ENCODE measurements at regions not wholly inside any gene's neighbourhood (a gene's known extent, or its start where the extent isn't known, plus 50 kb on each side); places are given as distances from the start of the nearest gene placed in this dataset.
A peak's percentile ranks its signal among the peaks of the same experiment; 100 is the strongest.
"Not testable (repeated sequence)": the region's sequence is repeated elsewhere in the genome, so short reads cannot be mapped to it uniquely, and the experiment has no call there.

GRCh38 chr6:58047865-58048264 lies 730.4 kb downstream of the PRIM2 start:
- H3K9ac ChIP-seq (replicated peaks in 1 of 4; ENCODE audit: extremely low read depth in 1 of 4, low read depth in 3 of 4, low read length in 3 of 4); H2BK5ac ChIP-seq (ENCODE audit: low read depth, low read length); H3K23ac ChIP-seq (ENCODE audit: insufficient read length); H2BK12ac ChIP-seq (ENCODE audit: low read depth, low read length); H2BK120ac ChIP-seq (replicated peaks; ENCODE audit: low read depth, low read length); H2BK20ac ChIP-seq (ENCODE audit: low read length); H2AK5ac ChIP-seq (ENCODE audit: low read depth, low read length); H3K18ac ChIP-seq (ENCODE audit: extremely low read depth, low read length); H3K23me2 ChIP-seq (ENCODE audit: low read depth, low read length); H3K4me1 ChIP-seq (replicated peaks in 1 of 4; ENCODE audit: control insufficient read depth in 3 of 4, insufficient read depth in 4 of 4, low read length in 3 of 4); POLR2A ChIA-PET (ENCODE audit: partially characterized antibody); FAIRE-seq; H3K4me3 ChIP-seq (ENCODE audit: extremely low read depth in 1 of 4, insufficient read depth in 2 of 4, low read depth in 3 of 4, low read length in 4 of 4); H2AFZ ChIP-seq (ENCODE audit: low read length); H3K79me2 ChIP-seq (ENCODE audit: control insufficient read depth in 1 of 2, insufficient read depth in 2 of 2, low read length in 2 of 2); H3K56ac ChIP-seq (replicated peaks; ENCODE audit: insufficient read length, low read depth, low read length); H3K14ac ChIP-seq (ENCODE audit: insufficient read length); H2BK15ac ChIP-seq (ENCODE audit: low read length); H3K79me1 ChIP-seq (ENCODE audit: low read depth, low read length); H3K4ac ChIP-seq (replicated peaks; ENCODE audit: insufficient read length, low read depth, low read length); H3K36me3 ChIP-seq (ENCODE audit: control insufficient read depth in 2 of 4, insufficient read depth in 4 of 4, low read length in 3 of 4); H3K27ac ChIP-seq (ENCODE audit: low read depth, low read length); H4K91ac ChIP-seq (replicated peaks; ENCODE audit: insufficient read length, low read length); H4K5ac ChIP-seq (ENCODE audit: insufficient read length, low read depth, low read length); CTCF ChIA-PET (ENCODE audit: partially characterized antibody); H4K20me1 ChIP-seq (replicated peaks in 1 of 2; ENCODE audit: control insufficient read depth in 1 of 2, insufficient read depth in 2 of 2, low read length in 2 of 2); H3K27me3 ChIP-seq (replicated peaks in 1 of 4; ENCODE audit: control insufficient read depth in 3 of 4, extremely low read depth in 1 of 4, insufficient read depth in 3 of 4, low read length in 3 of 4); H4K8ac ChIP-seq (ENCODE audit: extremely low read depth, insufficient read depth, low read length); DNase-seq (ENCODE audit: low read depth in 1 of 2, low spot score in 2 of 2); H3K4me2 ChIP-seq (ENCODE audit: insufficient read depth in 1 of 2, low read depth in 2 of 2, low read length in 2 of 2); H3K9me3 ChIP-seq (ENCODE audit: insufficient read depth in 2 of 2, low read depth in 1 of 2, low read length in 1 of 2): not testable (repeated sequence)
- 92% methylated on average over 1 of the region's 2 CpGs; no CpG with 5 or more reads in 1 of the 2 experiments for WGBS, 2 experiments (ENCODE audit: extremely low coverage in 1 of 2, insufficient coverage in 1 of 2, insufficient read length in 1 of 2, insufficient replicate concordance in 2 of 2, low coverage in 1 of 2, low lambda C conversion rate in 2 of 2, missing lambda C conversion rate in 1 of 2)

DNA sequence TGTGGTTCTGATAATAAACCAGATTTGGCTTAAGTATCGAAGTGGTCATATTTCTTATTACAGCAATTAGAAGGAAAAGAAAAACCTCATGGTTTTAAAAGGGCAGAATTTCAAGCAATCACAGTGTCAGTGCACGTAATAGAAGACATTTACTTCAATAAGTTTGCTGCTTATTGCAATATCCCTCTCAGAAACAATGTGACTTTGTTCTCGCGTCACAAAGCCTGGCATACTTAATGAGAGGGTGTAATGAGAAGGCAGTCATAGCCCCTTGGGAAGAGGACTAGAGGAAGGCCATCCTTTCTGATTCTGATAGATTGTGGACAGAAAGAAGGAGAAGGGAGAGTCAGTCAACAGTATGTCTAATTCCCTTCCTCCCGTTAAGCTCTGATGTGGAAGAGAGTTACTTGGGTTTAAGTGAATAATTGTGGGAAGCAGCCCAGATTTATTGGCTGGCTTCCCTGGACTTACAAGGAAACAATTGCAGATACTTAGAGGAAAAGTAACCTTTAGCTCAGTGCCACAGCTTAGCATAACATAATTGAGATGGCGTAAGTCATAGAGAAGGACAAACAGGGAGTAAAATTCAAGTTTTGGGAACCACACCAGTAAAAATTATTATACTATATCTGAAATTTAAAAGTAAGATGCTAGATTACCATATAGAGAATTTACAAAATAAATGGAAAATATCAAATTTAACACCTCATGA lies 738.2 kb downstream of the PRIM2 start:
- H2BK12ac ChIP-seq (ENCODE audit: low read depth, low read length); H3K79me2 ChIP-seq (ENCODE audit: control insufficient read depth in 1 of 2, insufficient read depth in 2 of 2, low read length in 2 of 2); H4K20me1 ChIP-seq (replicated peaks in 1 of 2; ENCODE audit: control insufficient read depth in 1 of 2, insufficient read depth in 2 of 2, low read length in 2 of 2); H3K23me2 ChIP-seq (ENCODE audit: low read depth, low read length); H2BK15ac ChIP-seq (ENCODE audit: low read length); H3K4ac ChIP-seq (replicated peaks; ENCODE audit: insufficient read length, low read depth, low read length); H3K4me1 ChIP-seq (replicated peaks in 1 of 4; ENCODE audit: control insufficient read depth in 3 of 4, insufficient read depth in 4 of 4, low read length in 3 of 4); DNase-seq (ENCODE audit: low read depth in 1 of 2, low spot score in 2 of 2); H2AK5ac ChIP-seq (ENCODE audit: low read depth, low read length); H2BK5ac ChIP-seq (ENCODE audit: low read depth, low read length); H2AFZ ChIP-seq (ENCODE audit: low read length); H3K23ac ChIP-seq (ENCODE audit: insufficient read length); H4K5ac ChIP-seq (ENCODE audit: insufficient read length, low read depth, low read length); H3K56ac ChIP-seq (replicated peaks; ENCODE audit: insufficient read length, low read depth, low read length); H4K8ac ChIP-seq (ENCODE audit: extremely low read depth, insufficient read depth, low read length); H2BK20ac ChIP-seq (ENCODE audit: low read length); H3K36me3 ChIP-seq (ENCODE audit: control insufficient read depth in 2 of 4, insufficient read depth in 4 of 4, low read length in 3 of 4); H3K18ac ChIP-seq (ENCODE audit: extremely low read depth, low read length); H2BK120ac ChIP-seq (replicated peaks; ENCODE audit: low read depth, low read length); POLR2A ChIA-PET (ENCODE audit: partially characterized antibody); H3K4me3 ChIP-seq (ENCODE audit: extremely low read depth in 1 of 4, insufficient read depth in 2 of 4, low read depth in 3 of 4, low read length in 4 of 4); H3K9ac ChIP-seq (replicated peaks in 1 of 4; ENCODE audit: extremely low read depth in 1 of 4, low read depth in 3 of 4, low read length in 3 of 4); H3K14ac ChIP-seq (ENCODE audit: insufficient read length); H3K27me3 ChIP-seq (replicated peaks in 1 of 4; ENCODE audit: control insufficient read depth in 3 of 4, extremely low read depth in 1 of 4, insufficient read depth in 3 of 4, low read length in 3 of 4); CTCF ChIA-PET (ENCODE audit: partially characterized antibody); H4K91ac ChIP-seq (replicated peaks; ENCODE audit: insufficient read length, low read length); H3K79me1 ChIP-seq (ENCODE audit: low read depth, low read length); H3K4me2 ChIP-seq (ENCODE audit: insufficient read depth in 1 of 2, low read depth in 2 of 2, low read length in 2 of 2); H3K27ac ChIP-seq (ENCODE audit: low read depth, low read length): not testable (repeated sequence)
- H3K9me3 ChIP-seq (ENCODE audit: insufficient read depth in 2 of 2, low read depth in 1 of 2, low read length in 1 of 2), result peaks cover 7 to 10% of the 10 kb centered on the region in 2 experiments; a peak in 3 of 4 replicates
- FAIRE-seq, result peak; percentile 48
- 73% methylated on average over 4 of the region's 6 CpGs; no CpG with 5 or more reads in 1 of the 2 experiments for WGBS, 2 experiments (ENCODE audit: extremely low coverage in 1 of 2, insufficient coverage in 1 of 2, insufficient read length in 1 of 2, insufficient replicate concordance in 2 of 2, low coverage in 1 of 2, low lambda C conversion rate in 2 of 2, missing lambda C conversion rate in 1 of 2)
